ENCODE measurements at regions not wholly inside any gene's neighbourhood (a gene's known extent, or its start where the extent isn't known, plus 50 kb on each side); places are given as distances from the start of the nearest gene placed in this dataset.

- Histone ChIP-seq H3K9me3 (no peaks in the 10 kb centered on the region), H3K27ac (no peak overlapping the region), H3K4me1 (no peaks in the 10 kb centered on the region), H3K4me3 (no peak overlapping the region), H3K36me3 (no peaks in the 10 kb centered on the region), H3K9ac (ENCODE audit: low read depth in 2 of 2, low read length in 2 of 2) (no peak overlapping the region), H3K27me3 (no peaks in the 10 kb centered on the region)
- DNase-seq = no peak
- intact Hi-C loops (cut with DNase I) = no loop called here
- TF ChIP-seq, protein P1, sequence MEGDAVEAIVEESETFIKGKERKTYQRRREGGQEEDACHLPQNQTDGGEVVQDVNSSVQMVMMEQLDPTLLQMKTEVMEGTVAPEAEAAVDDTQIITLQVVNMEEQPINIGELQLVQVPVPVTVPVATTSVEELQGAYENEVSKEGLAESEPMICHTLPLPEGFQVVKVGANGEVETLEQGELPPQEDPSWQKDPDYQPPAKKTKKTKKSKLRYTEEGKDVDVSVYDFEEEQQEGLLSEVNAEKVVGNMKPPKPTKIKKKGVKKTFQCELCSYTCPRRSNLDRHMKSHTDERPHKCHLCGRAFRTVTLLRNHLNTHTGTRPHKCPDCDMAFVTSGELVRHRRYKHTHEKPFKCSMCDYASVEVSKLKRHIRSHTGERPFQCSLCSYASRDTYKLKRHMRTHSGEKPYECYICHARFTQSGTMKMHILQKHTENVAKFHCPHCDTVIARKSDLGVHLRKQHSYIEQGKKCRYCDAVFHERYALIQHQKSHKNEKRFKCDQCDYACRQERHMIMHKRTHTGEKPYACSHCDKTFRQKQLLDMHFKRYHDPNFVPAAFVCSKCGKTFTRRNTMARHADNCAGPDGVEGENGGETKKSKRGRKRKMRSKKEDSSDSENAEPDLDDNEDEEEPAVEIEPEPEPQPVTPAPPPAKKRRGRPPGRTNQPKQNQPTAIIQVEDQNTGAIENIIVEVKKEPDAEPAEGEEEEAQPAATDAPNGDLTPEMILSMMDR (IDR thresholded peaks at IDR 0.05) = no peak
These were observed 1630.1 kb upstream of the C9orf72 start for GRCh38 chr9:29203244-29203930.

DNA sequence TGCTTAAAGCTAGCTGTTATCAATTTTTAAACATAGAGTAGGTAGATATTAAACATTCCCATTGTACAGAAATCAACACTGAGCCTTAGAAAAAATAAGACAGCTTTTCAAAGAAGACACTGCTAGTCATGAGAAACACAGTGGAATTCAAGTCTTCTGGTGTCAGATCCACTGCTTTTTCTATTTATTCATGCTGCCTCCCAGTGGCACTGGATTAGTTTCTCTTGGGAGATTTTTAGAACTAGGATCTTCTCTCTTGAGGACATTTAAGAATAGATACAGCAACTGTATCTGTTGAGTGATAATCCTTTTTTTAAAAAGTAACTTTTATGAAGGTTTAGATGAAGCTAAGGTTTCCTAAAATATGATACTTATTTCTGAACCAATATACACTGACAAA lies 1635.4 kb upstream of the C9orf72 start:
- Histone ChIP-seq H3K4me3 (no peak overlapping the region), H3K4me1 (no peaks in the 10 kb centered on the region), H3K9ac (ENCODE audit: low read depth in 2 of 2, low read length in 2 of 2) (no peak overlapping the region), H3K27ac (no peak overlapping the region), H3K9me3 (no peaks in the 10 kb centered on the region), H3K36me3 (no peaks in the 10 kb centered on the region), H3K27me3 (peaks cover 25% of the 10 kb centered on the region)
- no peak for DNase-seq
- intact Hi-C loops (cut with DNase I) = no loop called here
- TF ChIP-seq, protein P1 (IDR thresholded peaks at IDR 0.05) = no peak

- no peak overlapping the region for H3K27ac ChIP-seq
- no peaks in the 10 kb centered on the region for H3K36me3 ChIP-seq
- no peak overlapping the region for H3K9ac ChIP-seq (ENCODE audit: low read depth in 2 of 2, low read length in 2 of 2)
- peaks cover 36% of the 10 kb centered on the region for H3K27me3 ChIP-seq
- H3K4me1 ChIP-seq = no peaks in the 10 kb centered on the region
- H3K9me3 ChIP-seq = no peaks in the 10 kb centered on the region
- DNase-seq = no peak
- intact Hi-C loops (cut with DNase I) = no loop called here
- H3K4me3 ChIP-seq = no peak overlapping the region
- TF ChIP-seq, protein P1 (IDR thresholded peaks at IDR 0.05) = no peak
These were observed 1636.5 kb upstream of the C9orf72 start for GRCh38 chr9:29209748-29210291.

DNA sequence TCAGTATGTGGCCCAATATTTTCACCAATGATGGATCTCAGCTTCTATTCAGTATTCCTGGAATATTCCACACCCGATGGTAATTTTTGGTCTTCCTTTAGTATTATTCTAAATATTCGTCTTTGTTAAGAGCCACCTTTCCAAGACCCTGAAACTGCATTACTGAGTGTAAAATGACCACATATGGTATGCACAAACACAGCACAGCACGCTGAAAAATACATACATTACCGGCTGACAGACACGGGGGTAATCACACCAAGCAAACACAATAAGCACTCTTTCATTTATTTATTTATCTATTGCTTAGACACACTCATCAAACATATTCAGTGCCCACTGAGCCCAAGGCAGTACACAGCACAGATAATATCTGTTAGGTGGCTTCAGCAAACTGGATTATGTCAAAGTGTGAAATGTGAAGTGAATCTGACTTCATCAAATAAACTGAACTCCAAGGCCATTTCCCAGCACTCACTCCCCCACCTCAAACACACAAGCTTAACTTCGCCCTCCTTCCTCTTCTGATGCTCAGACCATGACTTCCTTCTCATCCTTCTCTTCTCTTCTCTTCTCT lies 1637.8 kb upstream of the C9orf72 start:
- TF ChIP-seq, protein P1 (IDR thresholded peaks at IDR 0.05) = no peak
- Histone ChIP-seq H3K27me3 (peaks cover 41% of the 10 kb centered on the region), H3K9ac (ENCODE audit: low read depth in 2 of 2, low read length in 2 of 2) (no peak overlapping the region), H3K4me1 (no peaks in the 10 kb centered on the region), H3K36me3 (no peaks in the 10 kb centered on the region), H3K27ac (no peak overlapping the region), H3K4me3 (no peak overlapping the region), H3K9me3 (no peaks in the 10 kb centered on the region)
- intact Hi-C loops (cut with DNase I) = no loop called here
- no peak for DNase-seq

- H3K27ac ChIP-seq = no peak overlapping the region
- intact Hi-C loops (cut with DNase I) = no loop called here
- no peaks in the 10 kb centered on the region for H3K9me3 ChIP-seq
- peak overlapping the region; percentile 15 for H3K4me3 ChIP-seq
- TF ChIP-seq, protein P1 (IDR thresholded peaks at IDR 0.05) = peak; percentile 58
- peak; percentile 20 for DNase-seq
- peaks cover 41% of the 10 kb centered on the region for H3K27me3 ChIP-seq
- no peak overlapping the region for H3K9ac ChIP-seq (ENCODE audit: low read depth in 2 of 2, low read length in 2 of 2)
- no peaks in the 10 kb centered on the region for H3K36me3 ChIP-seq
- H3K4me1 ChIP-seq = no peaks in the 10 kb centered on the region
These were observed 1638.5 kb upstream of the C9orf72 start for GRCh38 chr9:29211580-29212396.
